ENCODE measurements at regions not wholly inside any gene's neighbourhood (a gene's known extent, or its start where the extent isn't known, plus 50 kb on each side); places are given as distances from the start of the nearest gene placed in this dataset.

DNA sequence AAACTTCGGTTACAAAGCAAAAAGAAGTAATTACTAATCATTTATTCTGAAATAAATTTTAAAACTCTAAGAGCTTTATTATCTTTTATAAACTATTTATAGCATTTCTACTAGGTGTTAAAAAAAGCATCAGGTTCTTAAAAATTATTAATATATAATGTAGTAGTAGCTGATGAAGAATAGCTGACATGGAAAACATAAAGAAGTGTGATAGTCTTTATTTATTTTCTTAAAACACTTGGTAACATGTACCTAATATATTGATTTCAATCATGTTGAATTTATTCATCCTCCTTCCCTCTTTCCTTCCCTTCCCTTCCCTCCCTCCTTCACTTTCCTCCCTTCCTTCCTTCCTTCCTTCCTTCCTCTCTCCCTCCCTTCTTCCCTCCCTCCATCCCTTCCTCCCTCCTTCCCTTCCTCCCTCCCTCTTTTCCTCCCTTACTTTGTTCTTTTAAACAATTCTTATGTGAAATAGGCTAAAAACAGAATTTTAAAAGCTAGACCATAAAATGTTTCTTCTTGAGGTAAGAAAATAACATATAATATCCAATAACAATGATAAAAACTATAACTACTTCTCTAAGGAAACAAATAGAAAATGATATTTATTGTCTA is 913.9 kb upstream of the MAP3K7 start:
- DNase-seq (no peak), ATAC-seq (no peak)
- H3K4me3 ChIP-seq: no peak overlapping the region
- no peak overlapping the region for H3K27ac ChIP-seq
- TF ChIP-seq, protein P1, sequence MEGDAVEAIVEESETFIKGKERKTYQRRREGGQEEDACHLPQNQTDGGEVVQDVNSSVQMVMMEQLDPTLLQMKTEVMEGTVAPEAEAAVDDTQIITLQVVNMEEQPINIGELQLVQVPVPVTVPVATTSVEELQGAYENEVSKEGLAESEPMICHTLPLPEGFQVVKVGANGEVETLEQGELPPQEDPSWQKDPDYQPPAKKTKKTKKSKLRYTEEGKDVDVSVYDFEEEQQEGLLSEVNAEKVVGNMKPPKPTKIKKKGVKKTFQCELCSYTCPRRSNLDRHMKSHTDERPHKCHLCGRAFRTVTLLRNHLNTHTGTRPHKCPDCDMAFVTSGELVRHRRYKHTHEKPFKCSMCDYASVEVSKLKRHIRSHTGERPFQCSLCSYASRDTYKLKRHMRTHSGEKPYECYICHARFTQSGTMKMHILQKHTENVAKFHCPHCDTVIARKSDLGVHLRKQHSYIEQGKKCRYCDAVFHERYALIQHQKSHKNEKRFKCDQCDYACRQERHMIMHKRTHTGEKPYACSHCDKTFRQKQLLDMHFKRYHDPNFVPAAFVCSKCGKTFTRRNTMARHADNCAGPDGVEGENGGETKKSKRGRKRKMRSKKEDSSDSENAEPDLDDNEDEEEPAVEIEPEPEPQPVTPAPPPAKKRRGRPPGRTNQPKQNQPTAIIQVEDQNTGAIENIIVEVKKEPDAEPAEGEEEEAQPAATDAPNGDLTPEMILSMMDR (IDR thresholded peaks at IDR 0.05): no peak
- no peaks in the 10 kb centered on the region for H3K36me3 ChIP-seq
- H3K9me3 ChIP-seq: no peaks in the 10 kb centered on the region
- H3K27me3 ChIP-seq: no peaks in the 10 kb centered on the region
- no peaks in the 10 kb centered on the region for H3K4me1 ChIP-seq
- intact Hi-C loops (cut with DNase I): no loop called here

DNA sequence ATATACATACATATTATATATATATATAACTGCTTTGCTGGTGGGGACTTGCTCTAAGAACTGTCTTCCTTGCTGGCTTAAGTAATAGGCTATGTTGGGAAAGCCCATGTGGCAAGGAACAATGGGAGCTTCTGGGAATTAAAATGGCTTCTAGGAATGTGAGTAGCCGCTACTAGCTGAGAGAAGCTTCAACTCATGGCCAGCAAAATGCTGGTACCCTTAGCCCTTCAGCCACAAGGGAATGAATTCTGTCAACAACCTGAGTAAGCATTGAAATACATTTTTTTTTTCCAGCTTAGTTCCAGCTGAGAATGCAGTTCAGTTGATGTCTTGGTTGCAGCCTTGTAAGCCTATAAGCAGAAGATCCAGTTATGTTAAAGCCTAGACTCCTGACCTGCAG is 911.7 kb upstream of the MAP3K7 start:
- Histone ChIP-seq H3K4me3 (no peak overlapping the region), H3K9me3 (no peaks in the 10 kb centered on the region), H3K27ac (no peak overlapping the region), H3K36me3 (no peaks in the 10 kb centered on the region), H3K27me3 (no peaks in the 10 kb centered on the region), H3K4me1 (no peaks in the 10 kb centered on the region)
- intact Hi-C loops (cut with DNase I): no loop called here
- no peak for ATAC-seq
- DNase-seq: no peak
- TF ChIP-seq, protein P1 (IDR thresholded peaks at IDR 0.05): no peak

DNA sequence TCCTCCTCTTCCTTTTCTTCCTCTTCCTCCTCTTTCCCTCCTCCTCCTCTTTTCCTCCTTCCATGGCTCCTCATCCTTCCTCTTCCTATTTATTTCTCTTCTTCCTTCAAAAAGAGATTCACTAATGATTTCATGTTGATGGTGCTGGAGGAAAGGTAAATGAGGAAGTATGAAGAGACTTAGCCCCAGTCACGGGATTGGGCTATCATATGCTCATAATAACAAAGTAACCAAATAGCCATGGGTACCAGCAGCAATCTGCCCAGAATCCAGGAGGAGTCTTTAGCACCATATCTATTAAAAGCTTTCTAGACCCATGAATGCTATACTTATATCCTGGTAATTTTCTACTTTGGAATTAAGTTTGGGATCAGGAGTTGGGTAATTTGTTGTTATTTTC is 910.9 kb upstream of the MAP3K7 start:
- no peaks in the 10 kb centered on the region for H3K4me1 ChIP-seq
- H3K27ac ChIP-seq: no peak overlapping the region
- H3K36me3 ChIP-seq: no peaks in the 10 kb centered on the region
- H3K9me3 ChIP-seq: no peaks in the 10 kb centered on the region
- DNase-seq (no peak), ATAC-seq (no peak)
- intact Hi-C loops (cut with DNase I): no loop called here
- H3K27me3 ChIP-seq: no peaks in the 10 kb centered on the region
- H3K4me3 ChIP-seq: no peak overlapping the region
- TF ChIP-seq, protein P1 (IDR thresholded peaks at IDR 0.05): no peak

DNA sequence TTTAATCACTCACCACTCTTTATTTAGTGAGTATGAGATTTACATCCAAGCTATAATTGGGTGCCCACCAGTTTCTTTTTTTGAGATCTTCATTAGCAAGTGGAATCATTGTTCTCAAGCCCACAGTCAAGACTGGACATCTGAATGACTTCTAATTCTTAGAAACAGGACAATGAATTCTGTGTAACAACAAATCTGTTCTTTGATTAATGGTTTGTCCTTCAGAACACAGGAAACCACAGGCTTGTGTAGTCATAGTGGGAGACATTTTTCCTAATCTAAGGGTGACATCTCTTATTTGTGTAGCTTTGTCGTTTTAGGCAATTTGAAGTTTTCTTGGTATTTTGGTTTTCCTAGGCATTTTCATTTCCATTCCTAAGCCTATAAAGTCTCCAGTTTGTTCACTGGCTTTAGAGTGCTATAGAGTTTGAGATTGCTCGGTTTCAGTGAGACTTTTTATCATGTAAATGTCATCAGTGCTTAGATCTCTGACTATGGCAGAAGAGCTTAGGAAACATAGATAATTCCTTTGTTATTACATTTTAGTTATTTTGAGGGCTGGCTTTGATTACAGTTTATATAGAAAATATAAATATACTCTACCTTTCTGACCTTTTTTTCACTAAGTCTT is 903.9 kb upstream of the MAP3K7 start:
- no peak overlapping the region for H3K27ac ChIP-seq
- H3K9me3 ChIP-seq: no peaks in the 10 kb centered on the region
- DNase-seq (no peak), ATAC-seq (no peak)
- H3K36me3 ChIP-seq: no peaks in the 10 kb centered on the region
- H3K4me1 ChIP-seq: no peaks in the 10 kb centered on the region
- TF ChIP-seq, protein P1 (IDR thresholded peaks at IDR 0.05): no peak
- no peak overlapping the region for H3K4me3 ChIP-seq
- intact Hi-C loops (cut with DNase I): no loop called here
- H3K27me3 ChIP-seq: no peaks in the 10 kb centered on the region

DNA sequence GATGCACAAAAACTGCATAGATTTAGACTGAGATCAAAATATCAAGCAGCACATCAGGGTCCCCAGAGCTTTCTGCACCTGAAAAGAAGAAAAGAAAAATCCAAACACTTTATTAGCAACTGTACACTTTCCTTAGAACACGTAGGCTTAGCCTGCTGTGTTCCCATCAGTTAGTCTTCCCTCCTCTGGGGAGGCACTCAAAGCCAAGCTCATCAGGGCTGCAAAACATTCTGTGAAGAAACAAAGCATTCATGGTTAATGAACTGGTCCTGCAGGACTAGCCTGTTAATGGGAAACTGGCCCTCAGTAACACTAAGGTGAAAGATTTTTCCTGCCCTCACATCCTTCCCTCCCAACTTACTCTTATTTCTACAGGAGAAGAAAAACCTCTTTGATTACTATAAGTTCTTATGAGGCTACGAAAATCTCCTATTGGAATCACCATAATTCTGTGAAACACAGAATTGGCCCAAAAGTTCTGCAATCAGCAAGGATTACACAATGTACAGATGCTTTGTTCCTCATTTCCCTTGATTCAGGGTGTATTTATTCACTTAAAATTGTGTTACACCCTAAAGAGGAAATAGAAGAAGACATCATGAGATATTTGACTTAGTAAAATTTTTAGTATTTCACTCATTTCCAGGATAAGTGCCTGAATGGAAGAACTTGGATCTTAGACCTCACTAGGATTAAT is 901.0 kb upstream of the MAP3K7 start:
- H3K36me3 ChIP-seq: no peaks in the 10 kb centered on the region
- intact Hi-C loops (cut with DNase I): no loop called here
- no peaks in the 10 kb centered on the region for H3K4me1 ChIP-seq
- TF ChIP-seq, protein P1 (IDR thresholded peaks at IDR 0.05): no peak
- H3K27me3 ChIP-seq: no peaks in the 10 kb centered on the region
- no peak overlapping the region for H3K4me3 ChIP-seq
- ATAC-seq (no peak), DNase-seq (no peak)
- H3K9me3 ChIP-seq: no peaks in the 10 kb centered on the region
- H3K27ac ChIP-seq: no peak overlapping the region

Data from upper lobe of right lung (tissue), 1 donor.